ENCODE measurements at regions not wholly inside any gene's neighbourhood (a gene's known extent, or its start where the extent isn't known, plus 50 kb on each side); places are given as distances from the start of the nearest gene placed in this dataset.

- TF ChIP-seq CTCF (conservative IDR thresholded peaks at IDR 0.05) (no peak), ZFX (IDR thresholded peaks at IDR 0.05) (no peak)
Observed at GRCh38 chr12:125797421-125798175, 732.4 kb downstream of the AACS start.
